Uterus (tissue), 2 donors: ENCODE measurements at regions not wholly inside any gene's neighbourhood (a gene's known extent, or its start where the extent isn't known, plus 50 kb on each side); places are given as distances from the start of the nearest gene placed in this dataset.

ENCODE experiments used
- POLR2A ChIP-seq, 2 donors: fragments of 450-650 bp; IDR thresholded peaks; one replicate each; pipeline ENCODE4 v1.6.1; 2016; ENCODE audit warnings: antibody characterized with exemption in 2 of 2, mild to moderate bottlenecking in 1 of 2, moderate library complexity in 1 of 2
- TF ChIP-seq, protein P1 (sequence below), 4 experiments: fragments of 200-600 bp in 2 of 4; fragments of 450-650 bp in 2 of 4; sonication (generic) in 2 of 4; IDR thresholded peaks; one replicate each; pipeline ENCODE4 v1.5.1; 2016 to 2019; ENCODE audit warnings: antibody characterized with exemption in 4 of 4, mild to moderate bottlenecking in 2 of 4, moderate library complexity in 1 of 4

DNA sequence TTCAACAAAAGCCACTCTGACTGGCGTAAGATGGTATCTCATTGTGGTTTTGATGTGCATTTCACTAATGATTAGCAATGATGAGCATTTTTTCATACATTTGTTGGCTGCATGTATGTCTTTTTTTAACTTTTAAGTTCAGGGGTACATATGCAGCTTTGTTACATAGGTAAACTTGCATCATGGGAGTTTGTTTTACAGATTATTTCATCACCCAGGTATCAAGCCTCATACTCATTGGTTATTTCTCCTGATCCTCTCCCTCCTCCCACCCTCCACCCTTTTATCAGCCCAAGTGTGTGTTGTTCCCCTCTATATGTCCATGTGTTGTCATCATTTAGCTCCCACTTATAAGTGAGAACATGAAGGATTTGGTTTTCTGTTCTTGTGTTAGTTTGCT, 154.1 kb upstream of the POGK start:
- TF ChIP-seq, protein P1, sequence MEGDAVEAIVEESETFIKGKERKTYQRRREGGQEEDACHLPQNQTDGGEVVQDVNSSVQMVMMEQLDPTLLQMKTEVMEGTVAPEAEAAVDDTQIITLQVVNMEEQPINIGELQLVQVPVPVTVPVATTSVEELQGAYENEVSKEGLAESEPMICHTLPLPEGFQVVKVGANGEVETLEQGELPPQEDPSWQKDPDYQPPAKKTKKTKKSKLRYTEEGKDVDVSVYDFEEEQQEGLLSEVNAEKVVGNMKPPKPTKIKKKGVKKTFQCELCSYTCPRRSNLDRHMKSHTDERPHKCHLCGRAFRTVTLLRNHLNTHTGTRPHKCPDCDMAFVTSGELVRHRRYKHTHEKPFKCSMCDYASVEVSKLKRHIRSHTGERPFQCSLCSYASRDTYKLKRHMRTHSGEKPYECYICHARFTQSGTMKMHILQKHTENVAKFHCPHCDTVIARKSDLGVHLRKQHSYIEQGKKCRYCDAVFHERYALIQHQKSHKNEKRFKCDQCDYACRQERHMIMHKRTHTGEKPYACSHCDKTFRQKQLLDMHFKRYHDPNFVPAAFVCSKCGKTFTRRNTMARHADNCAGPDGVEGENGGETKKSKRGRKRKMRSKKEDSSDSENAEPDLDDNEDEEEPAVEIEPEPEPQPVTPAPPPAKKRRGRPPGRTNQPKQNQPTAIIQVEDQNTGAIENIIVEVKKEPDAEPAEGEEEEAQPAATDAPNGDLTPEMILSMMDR (IDR thresholded peaks at IDR 0.05) = no peak
- no peak for TF ChIP-seq POLR2A (IDR thresholded peaks at IDR 0.05)
